Pons (tissue), 1 donor: ENCODE measurements at regions not wholly inside any gene's neighbourhood (a gene's known extent, or its start where the extent isn't known, plus 50 kb on each side); places are given as distances from the start of the nearest gene placed in this dataset.
"Not testable (repeated sequence)": the region's sequence is repeated elsewhere in the genome, so short reads cannot be mapped to it uniquely, and the experiment has no call there.

Experiments
- DNase-seq: peaks from one replicate; pipeline ENCODE4 v3.0.0-alpha.2; 2016; ENCODE audit warnings: low spot score

DNA sequence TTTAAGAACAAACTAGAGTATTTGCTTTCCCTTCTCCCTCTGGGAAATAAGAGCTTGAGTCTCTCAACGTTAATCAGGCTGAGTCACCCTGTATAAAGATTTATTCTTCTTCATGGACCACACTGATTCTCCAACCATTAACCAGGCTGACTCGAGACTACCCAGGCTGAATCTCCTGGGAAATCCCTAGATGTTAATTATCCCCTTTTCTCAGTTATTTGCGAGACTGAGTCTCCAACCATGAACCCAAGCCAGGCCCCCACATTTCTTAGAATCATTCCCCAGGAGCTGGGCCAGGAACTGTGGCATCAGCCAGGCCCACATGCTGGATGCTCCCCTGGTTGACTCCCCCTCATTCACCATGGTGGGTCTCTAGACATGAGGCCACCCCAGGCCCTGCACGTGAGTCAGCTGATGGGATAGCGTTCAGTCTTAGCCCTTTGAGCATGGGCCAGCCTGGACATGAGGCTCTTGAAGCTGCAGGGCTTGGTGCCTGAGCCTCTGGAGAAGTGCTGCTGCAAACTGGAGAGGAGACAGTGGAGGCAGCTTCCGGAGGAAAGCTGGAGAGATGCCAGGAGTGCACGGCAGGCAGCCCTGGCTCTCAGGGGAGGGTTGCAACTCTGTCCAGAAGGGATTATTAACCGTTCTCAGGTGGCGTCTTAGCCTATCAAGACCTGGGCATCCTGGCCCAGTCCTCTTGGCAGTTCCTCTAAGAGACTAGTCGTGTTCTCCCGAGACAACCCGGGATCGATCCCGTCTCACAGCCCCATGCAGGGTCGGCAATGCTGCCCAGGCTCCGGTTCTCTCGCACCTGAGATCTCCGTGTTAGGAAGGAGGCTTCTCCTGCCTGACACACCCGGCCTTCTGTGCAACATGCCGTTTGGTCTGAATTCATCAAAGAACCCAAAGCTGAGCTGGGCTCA lies 296.6 kb downstream of the ADGRD1 start:
- DNase-seq: no peak

DNA sequence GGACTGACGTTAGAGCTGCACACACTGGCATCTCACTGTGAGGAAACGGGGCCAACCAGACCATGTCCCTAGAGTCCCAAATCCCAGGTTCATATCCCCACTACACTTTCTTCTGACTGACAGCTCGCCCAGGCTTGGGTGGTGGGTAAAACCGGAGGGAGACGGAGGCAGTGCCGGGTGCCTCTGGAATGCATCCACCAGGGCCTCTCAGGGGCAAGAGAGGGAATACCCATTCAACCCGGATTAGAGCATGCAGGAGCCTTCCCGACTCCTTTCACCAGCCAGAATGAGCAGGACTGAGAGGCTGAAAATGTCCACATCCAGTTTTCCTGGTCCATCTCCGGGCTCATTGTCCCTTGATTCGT lies 297.2 kb downstream of the ADGRD1 start:
- DNase-seq: no peak

DNA sequence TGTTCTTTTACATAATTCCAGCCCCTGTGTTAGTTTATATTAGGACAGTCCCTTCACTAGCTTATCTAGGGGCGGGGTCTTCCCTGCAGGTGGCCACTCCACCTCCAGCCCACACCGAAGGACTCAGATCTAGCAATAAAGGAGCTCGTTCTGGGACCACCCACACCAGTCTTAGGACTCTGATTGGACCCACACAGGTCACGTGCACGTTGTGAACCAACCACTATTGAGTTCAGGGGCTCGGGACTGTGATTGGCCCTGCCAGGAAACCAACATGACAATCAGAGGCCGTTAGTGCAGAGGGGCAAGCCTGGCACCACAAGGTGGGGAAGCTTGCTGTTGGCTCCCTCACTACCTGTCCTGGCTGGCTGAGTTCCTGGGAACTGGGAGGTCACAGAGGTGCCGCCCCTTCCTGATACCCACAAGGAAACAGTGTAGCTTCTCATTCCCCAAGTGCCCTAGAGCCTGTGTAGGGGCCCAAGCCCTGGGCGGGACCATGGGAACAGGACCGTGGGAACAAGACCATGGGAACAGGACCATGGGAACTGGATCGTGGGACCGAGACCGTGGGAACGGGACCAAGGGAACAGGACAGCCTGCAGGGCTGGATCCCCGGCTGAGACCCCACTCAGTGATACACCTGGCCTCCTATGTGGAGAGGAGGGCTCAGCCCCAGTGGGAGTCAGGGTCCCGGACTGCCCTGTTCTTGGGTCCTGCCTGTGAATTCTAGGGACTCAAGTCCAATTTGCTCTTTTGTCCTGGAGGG lies 297.8 kb downstream of the ADGRD1 start:
- no peak for DNase-seq

DNA sequence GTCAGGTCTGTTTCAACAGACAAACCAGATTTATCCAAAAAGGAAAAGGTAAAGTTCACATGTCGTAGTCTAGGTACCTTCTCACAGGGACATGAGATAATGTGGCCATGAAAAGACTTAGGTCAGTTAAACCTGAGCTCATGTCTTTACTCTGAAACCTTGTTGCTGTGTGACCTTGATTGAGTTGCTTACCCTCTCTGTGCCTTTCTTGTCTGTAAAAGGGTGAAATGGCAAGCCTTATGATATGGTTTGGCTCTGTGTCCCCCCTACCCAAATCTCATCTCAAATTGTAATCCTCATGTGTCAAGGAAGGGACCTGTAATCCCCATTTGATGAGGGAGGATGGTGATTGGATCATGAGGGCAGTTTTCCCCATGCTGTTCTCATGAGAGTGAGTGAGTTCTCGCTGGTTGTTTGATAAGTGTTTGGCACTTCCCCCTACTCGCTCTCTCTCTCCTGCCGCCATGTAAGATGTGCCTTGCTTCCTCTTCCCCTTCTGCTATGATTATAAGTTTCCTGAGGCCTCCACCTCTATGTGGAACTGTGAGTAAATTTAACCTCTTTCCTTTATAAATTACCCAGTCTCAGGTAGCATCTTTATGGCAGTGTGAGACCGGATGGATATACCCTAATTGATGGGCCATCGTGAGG lies 299.8 kb downstream of the ADGRD1 start:
- DNase-seq: no peak

DNA sequence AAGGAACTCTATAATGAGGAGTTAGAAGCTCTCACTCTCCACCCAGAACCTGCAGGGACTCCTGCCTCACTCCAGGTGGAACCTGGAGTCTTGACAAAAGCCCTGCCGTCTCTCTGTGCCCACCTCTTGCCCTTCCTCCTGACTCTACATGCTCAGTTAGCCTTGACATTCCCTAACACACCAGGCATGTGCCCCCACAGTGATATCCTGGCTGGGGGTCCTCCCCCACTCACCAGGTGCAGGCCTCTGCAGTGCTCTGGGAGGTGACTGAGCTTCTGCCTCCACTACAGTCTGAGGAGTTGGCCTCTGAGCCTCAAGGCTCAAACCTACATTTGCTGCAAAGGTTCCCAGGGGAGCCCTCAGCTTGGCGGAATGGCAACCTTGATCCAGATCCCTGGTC lies 300.7 kb downstream of the ADGRD1 start:
- no peak for DNase-seq

DNA sequence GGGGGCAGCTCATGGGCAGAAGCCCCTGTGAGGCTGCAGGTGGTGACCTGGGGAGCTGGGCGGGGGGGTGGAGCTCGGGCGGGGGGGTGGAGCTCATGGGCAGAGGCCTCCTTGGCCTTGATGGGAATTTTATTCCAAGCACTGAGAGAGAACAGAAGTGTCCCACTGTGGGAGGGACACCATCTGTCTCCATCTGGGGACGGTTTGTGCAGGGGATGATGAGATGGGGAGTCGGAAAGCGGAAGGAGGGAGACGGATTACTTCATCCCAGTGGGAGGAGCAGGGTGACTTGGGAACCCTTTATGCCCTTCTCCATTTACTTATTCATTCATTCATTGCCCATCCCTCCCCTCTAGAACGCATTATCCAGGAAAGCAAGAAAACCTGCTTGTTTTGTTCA lies 304.7 kb downstream of the ADGRD1 start:
- no peak for DNase-seq

DNA sequence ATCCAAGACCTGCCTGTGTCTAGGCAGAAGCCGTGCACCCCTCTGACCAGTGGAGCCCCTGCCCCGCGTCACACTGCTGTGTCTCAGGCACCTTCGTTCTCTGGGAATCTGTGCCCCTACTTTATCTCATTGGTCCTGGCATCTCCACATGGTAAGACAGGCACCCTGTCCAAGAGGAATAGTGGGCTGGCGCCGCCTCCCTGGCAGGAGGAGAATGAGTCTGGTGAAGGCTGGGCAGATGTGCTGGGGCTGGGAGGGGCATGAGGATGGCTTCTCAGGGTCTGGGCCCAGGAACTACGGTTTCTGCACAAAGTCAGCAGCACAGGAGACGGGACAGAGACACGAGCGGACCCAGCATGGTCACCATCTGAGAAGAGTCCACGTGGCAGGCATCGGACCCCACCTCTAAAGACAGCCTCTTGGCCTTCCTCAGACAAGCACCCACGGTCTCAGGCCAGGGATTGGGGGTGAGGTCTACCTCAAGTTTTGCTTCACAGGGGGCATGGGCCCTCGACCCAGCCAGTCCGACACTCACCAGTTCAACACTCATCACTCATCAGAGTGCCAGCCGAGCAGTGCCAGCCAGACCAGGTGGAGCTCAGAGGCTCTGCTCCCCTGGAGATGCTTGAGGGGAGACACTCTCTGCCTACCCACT lies 306.7 kb downstream of the ADGRD1 start:
- no peak for DNase-seq

DNA sequence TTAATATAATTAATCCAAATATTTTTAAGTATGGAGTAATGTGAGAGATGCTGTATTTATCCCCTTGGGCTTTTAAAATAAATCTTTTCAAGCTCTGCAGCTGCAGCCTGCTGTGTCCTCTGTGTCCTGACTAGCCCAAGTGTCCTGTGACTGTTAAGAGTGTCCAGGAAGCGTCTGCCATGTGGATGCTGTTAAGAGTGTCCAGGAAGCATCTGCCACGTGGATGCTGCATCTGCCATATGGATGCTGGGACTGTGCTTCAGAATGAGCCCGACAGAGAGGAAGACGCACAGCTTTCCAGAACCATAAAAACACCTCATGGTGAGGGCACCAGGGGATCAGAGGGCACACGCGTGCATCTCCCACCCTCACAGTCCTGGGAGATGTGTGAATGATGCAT lies 307.2 kb downstream of the ADGRD1 start:
- no peak for DNase-seq

DNA sequence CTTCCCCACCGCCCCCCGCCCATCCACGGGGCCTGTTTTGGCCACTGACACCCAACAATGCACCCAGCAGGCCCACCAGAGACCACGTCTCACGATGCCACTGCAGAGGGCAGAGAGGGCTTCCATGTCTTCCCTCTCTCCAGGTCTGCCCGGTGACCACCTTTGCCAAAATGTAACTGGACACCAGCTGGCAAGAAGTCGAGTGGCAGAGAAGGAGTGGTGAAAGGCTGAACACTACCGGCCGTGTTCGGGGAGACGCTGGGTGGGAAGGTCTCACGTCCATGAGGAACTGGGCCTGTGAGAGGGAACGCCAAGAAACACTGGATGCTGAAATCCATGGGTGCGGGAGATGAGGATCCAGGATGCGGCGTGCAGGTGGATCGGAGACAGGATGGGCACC lies 308.2 kb downstream of the ADGRD1 start:
- DNase-seq: no peak

DNA sequence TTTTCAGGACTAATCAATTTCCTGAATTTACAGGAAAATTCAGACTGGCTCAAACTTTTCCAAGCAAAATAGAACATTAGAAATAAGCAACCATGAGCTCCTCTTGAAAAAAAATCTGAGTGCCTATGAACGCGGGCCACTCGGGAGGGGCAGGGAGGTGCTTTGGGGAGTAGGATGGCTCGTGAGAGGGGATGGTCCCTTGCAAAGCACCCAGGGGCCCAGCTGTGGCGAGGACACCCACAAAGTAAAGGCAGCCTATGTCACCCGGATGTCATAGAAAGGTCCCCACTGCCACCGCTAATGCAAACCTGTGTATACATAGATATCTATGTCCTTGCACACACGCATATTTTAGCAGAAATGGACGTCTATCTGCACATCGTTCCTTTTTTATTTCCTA lies 309.9 kb downstream of the ADGRD1 start:
- no peak for DNase-seq

DNA sequence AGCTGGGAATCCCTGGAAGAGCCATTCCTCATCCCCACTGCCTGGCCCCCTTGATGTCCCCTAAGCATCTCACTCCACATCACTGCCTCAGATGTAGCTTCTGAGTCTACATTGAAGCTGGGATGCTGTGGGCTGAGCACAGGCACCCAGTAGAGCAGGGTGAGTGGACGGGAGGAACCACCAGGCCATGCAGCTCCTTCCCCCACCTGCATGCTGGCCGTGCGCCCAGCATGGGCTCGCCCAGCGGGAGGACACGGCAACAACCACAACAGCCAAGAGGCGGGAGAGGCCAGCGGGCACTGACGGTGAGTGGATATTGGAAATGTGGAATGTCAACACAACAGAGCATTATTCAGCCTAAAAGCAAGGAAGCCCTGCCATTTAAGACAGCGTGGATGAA lies 310.9 kb downstream of the ADGRD1 start:
- no peak for DNase-seq

DNA sequence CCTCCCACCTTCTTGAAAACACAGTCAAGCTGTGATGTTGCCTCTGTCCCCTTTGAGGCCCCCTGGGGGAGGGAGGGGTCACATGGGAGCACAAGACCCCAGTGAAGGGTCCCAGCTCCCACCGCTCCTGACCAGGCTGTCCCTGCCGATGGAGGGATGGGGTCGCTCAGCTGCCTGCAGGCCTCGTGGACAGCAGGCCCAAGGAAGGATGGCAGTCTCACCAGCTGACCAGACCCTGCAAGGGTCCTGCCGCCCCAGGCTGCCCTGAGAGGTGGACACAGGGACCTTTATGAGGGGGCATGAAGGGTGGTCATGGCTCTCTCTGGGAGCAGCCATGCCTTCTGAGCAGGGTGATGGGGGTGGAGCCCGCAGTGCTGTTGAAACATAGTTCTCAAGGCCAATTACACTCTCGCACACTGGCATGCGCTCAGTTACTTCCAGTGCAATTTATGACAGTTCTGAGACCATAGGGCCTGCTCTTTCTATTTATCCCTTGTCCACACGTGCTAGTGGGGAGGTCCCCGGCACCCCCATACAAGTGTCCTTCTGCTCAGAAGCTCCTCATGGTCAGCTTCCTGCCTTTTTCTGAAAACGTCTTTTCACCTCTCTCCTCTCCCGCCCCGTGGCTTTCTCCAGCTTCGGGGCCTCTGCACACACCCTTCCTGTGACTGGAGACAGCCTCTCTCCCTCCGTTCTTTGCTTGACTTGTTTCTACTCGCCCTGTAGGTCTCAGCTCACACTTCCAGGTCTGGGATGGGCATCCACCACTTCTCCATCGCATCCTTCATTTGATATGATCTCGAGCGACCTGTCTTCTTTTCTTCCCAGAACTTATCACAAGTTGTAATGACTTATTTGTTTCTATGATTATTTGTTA lies 313.1 kb downstream of the ADGRD1 start:
- no peak for DNase-seq

DNA sequence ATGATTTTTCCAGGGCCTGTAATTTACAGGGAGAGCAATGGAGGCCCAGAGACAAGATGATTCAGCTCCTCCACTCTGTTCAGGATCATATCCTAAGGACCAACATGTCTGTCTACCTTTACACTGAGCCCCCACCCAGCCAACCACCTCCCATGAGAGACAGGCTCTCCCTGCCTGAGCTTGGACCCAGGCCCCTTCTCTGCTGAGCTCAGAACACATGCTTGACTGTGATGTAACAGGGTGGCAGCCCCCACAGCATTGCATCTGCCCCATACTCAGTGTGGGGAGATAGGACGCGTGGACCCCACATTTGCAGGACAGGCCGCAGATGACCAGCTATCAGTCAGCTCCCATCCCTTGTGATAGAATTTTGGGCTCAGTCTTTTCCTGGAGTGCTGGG lies 313.9 kb downstream of the ADGRD1 start:
- DNase-seq: no peak

DNA sequence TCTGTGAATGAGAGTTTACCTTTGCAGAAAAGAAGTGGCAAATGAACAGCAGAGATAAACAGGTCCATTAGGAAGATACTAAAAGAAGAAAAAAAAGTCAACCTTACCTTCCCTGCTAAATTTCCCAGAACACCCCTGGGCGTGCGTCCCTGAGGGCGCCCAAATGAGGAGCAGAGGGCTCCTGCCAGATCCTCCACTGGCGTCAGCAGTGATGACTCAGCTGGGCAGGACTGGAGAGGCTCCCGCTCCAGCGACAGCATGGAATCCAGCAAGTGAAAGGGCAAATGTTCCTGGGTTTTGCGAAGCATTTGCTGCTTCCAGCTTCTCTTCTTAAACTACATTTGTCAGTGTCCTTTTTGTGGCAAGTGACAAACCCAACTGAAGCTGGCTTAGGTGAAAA lies 314.4 kb downstream of the ADGRD1 start:
- DNase-seq: not testable (repeated sequence)

DNA sequence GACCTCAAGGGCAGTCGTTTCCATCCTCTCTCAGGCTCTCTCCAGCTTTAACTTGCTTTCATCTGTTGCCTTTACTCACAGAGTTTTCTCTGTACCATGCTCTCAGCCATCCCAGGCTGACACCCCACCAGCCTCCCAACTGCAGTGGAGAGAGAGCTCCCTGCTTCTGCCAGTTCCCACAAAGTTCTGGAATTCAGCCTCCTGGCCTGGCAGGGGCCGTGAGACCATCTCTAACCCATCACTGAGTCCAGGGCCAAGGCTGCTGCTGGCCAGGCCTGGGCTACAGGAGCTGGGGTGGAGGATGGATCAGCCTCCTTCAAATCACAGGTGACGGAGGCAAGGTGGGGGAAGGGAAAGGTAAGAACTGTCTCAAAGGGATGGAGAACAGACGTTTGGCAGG lies 314.9 kb downstream of the ADGRD1 start:
- not testable (repeated sequence) for DNase-seq

DNA sequence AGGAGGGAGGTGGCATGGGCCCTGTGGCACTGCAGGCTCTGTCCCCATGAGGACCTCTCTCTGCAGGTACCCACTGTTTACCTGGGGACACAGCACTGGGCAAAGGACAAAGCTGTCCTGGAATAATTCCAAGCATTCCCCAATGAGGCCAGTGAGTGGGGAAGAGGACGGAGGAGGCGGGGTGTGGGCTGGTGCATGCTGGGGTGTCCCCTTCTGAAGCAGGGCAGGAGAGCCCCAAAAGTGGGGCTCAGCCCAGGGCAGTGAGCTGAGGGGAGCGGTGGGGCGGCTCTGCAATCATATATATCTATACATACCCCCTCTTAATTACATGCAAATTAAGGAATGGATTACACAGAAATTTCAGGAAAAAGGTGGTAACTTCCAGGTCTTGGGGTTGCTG lies 315.8 kb downstream of the ADGRD1 start:
- no peak for DNase-seq

DNA sequence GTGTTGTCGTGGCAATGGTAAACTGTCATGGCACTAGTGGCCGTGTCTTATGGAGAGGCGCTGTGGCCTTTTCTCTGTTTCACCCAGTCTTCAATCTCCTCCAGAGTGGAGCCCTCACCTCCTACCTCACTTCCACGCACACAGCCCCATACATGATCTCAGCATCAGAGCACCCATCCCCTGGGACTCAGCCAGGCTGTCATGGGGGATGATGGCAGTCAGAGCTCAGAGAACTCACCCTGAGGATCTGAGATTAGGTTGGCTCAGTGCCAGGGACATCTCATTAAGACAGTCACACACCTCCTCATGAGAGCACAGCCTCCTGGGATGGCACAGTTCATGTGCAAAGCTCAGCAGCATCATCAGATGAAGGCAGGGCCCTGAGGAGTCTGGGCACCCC lies 316.3 kb downstream of the ADGRD1 start:
- not testable (repeated sequence) for DNase-seq

DNA sequence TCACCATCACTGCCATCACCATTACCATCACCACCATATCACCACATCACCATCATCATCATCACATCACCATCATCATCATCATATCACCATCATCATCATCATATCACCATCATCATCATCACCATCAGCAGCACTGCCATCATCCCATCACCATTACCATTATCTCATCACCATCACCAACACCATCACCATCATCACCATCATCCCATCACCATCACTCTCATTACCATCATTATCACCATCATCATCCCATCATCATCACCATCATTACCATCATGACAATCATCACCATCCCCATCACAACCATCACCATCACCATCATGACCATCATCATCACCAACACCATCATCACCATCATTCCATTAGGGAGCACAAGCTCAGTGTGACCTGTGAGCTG lies 318.0 kb downstream of the ADGRD1 start:
- no peak for DNase-seq

DNA sequence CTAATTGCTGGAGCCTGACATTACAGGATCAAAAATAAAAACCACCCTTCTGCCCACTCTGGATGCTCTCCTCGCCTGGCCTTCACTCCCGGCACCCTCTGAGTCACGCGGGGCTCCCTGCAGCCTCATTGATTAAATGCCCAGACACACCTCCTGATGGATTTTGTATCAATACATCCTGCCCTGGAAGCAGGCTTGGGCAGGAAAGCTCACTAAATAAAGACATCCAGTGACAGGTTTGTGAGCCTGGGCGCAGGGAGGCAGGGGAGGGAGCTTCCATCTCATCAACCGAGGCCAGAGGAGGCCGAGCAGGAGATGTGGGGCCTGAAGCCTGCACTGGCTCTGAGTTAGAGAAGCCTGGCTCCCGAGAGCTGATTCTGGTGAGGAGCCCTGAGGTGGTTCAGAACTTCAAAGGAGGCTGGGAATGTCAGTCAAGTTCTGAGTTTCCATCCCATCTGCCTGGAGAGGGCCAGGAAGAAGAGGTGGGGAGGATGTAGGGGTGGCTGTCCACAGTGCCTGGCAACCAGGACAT lies 318.6 kb downstream of the ADGRD1 start:
- not testable (repeated sequence) for DNase-seq

DNA sequence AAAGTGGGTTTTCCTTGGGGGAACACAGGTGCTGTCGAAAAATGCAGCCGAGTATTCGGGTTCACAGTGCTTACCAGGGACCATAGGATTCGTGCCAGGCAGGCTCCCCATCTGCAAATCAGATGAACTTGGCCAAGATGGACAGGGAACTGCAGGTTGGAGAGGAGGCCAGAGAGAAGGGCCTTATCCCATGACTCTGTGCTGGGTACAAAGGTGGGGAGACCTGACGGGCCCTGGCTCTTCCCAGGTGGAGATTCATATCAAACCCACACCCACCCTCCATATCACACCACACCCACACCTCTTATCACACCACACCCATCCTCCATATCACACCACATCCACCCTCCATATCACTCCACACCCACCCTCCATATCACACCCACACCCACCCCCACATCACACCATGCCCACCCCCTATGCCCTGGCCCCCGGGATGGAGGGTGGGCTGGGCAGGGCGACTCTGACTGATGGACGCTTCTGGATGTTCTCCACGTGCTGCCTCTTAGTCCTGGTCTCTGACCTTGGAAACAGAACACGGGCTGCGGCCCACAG lies 319.7 kb downstream of the ADGRD1 start:
- DNase-seq: no peak

DNA sequence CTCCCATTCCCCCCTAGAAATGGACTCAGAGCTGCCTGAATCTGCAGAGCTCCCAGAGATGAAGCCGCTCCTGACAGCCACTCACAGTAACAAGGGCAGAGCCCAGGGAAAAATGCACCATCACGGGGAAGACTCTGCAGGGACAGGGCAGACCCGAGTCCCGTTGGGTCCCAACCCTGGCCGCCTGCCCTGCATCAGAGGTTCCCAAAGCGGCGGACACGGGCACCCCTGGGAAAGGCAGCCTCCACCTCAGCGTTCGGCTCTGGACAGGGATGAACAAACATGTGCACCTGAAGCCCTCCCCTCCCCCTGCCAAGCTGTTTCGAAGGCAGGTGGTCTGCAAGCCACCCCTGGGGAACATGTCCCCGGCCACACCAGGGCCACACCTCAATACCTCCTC lies 320.4 kb downstream of the ADGRD1 start:
- no peak for DNase-seq
